Hepatocyte (in vitro differentiated cells): ENCODE measurements at regions not wholly inside any gene's neighbourhood (a gene's known extent, or its start where the extent isn't known, plus 50 kb on each side); places are given as distances from the start of the nearest gene placed in this dataset.

Experiments used
- CTCF ChIP-seq: fragments of 200-600 bp; sonication (generic); IDR thresholded peaks from 2 replicates; pipeline ENCODE4 v1.5.1; 2016; ENCODE audit warnings: antibody characterized with exemption, mild to moderate bottlenecking; ENCODE audit not compliant: poor library complexity
- EZH2 ChIP-seq: fragments of 200-600 bp; sonication (generic); IDR thresholded peaks from 2 replicates; pipeline ENCODE4 v1.6.1; 2016; ENCODE audit warnings: antibody characterized with exemption, mild to moderate bottlenecking, borderline replicate concordance
- EZH2phosphoT487 ChIP-seq: fragments of 200-600 bp; sonication (generic); IDR thresholded peaks from one replicate; pipeline ENCODE4 v1.6.1; 2018; ENCODE audit warnings: antibody characterized with exemption, mild to moderate bottlenecking, low read depth, moderate library complexity; ENCODE audit not compliant: unreplicated experiment, severe bottlenecking

- no peak for TF ChIP-seq EZH2phosphoT487
- no peak for TF ChIP-seq EZH2
- no peak for TF ChIP-seq CTCF
These were observed 442.9 kb upstream of the SGCD start for GRCh38 chr5:155884041-155884440.
